ENCODE measurements at regions not wholly inside any gene's neighbourhood (a gene's known extent, or its start where the extent isn't known, plus 50 kb on each side); places are given as distances from the start of the nearest gene placed in this dataset.
"Not testable (repeated sequence)": the region's sequence is repeated elsewhere in the genome, so short reads cannot be mapped to it uniquely, and the experiment has no call there.

- not testable (repeated sequence) for DNase-seq (ENCODE audit: low spot score)
These were observed 186.5 kb upstream of the KCND2 start for GRCh38 chr7:120086468-120086867.

GRCh38 chr7:120089968-120090367 is 183.0 kb upstream of the KCND2 start:
- peak; percentile 12 for DNase-seq (ENCODE audit: low spot score)

- DNase-seq (ENCODE audit: low spot score): no peak
These were observed 181.2 kb upstream of the KCND2 start for GRCh38 chr7:120091807-120092206.

- no peak for DNase-seq (ENCODE audit: low spot score)
These were observed 176.0 kb upstream of the KCND2 start for GRCh38 chr7:120097020-120097419.

- DNase-seq (ENCODE audit: low spot score): no peak
These were observed 175.2 kb upstream of the KCND2 start for GRCh38 chr7:120097774-120098173.

- DNase-seq (ENCODE audit: low spot score): no peak
These were observed 164.6 kb upstream of the KCND2 start for GRCh38 chr7:120108376-120108775.

- DNase-seq (ENCODE audit: low spot score): peak; percentile 7
These were observed 162.8 kb upstream of the KCND2 start for GRCh38 chr7:120110169-120110568.

- DNase-seq (ENCODE audit: low spot score): no peak
These were observed 158.3 kb upstream of the KCND2 start for GRCh38 chr7:120114626-120115025.

GRCh38 chr7:120123528-120123927 is 149.4 kb upstream of the KCND2 start:
- DNase-seq (ENCODE audit: low spot score): no peak

- no peak for DNase-seq (ENCODE audit: low spot score)
These were observed 141.7 kb upstream of the KCND2 start for GRCh38 chr7:120131096-120131839.

- DNase-seq (ENCODE audit: low spot score): no peak
These were observed 134.5 kb upstream of the KCND2 start for GRCh38 chr7:120138497-120138896.

- no peak for DNase-seq (ENCODE audit: low spot score)
These were observed 116.5 kb upstream of the KCND2 start for GRCh38 chr7:120156476-120156875.

GRCh38 chr7:120160166-120160565 is 112.8 kb upstream of the KCND2 start:
- no peak for DNase-seq (ENCODE audit: low spot score)

GRCh38 chr7:120163449-120163848 is 109.5 kb upstream of the KCND2 start:
- no peak for DNase-seq (ENCODE audit: low spot score)

GRCh38 chr7:120165227-120165626 is 107.7 kb upstream of the KCND2 start:
- no peak for DNase-seq (ENCODE audit: low spot score)

- DNase-seq (ENCODE audit: low spot score): no peak
These were observed 104.9 kb upstream of the KCND2 start for GRCh38 chr7:120168066-120168465.

GRCh38 chr7:120169996-120170783 is 102.8 kb upstream of the KCND2 start:
- DNase-seq (ENCODE audit: low spot score): no peak

- DNase-seq (ENCODE audit: low spot score): no peak
These were observed 102.1 kb upstream of the KCND2 start for GRCh38 chr7:120170834-120171233.

- no peak for DNase-seq (ENCODE audit: low spot score)
These were observed 101.6 kb upstream of the KCND2 start for GRCh38 chr7:120171406-120171805.

- no peak for DNase-seq (ENCODE audit: low spot score)
These were observed 92.8 kb upstream of the KCND2 start for GRCh38 chr7:120180221-120180620.

- DNase-seq (ENCODE audit: low spot score): no peak
These were observed 91.5 kb upstream of the KCND2 start for GRCh38 chr7:120181499-120181898.

GRCh38 chr7:120184866-120185265 is 88.1 kb upstream of the KCND2 start:
- DNase-seq (ENCODE audit: low spot score): no peak

GRCh38 chr7:120185940-120186682 is 86.9 kb upstream of the KCND2 start:
- no peak for DNase-seq (ENCODE audit: low spot score)

All from kidney tubule cell (primary cell).